ENCODE measurements at regions not wholly inside any gene's neighbourhood (a gene's known extent, or its start where the extent isn't known, plus 50 kb on each side); places are given as distances from the start of the nearest gene placed in this dataset.

- in situ Hi-C loops (cut with HindIII; ENCODE audit: low pct_unique_long_range_greater_than_20kb, low sequenced_read_pairs) (no loop called here), intact Hi-C loops (cut with micrococcal nuclease; ENCODE audit: unreplicated experiment) (no loop called here)
- Histone ChIP-seq H3K9me3 (ENCODE audit: control insufficient read depth, insufficient read depth, low read depth, low read length) (no peaks in the 10 kb centered on the region), H3K27me3 (ENCODE audit: control insufficient read depth, insufficient read depth, low read length) (no peaks in the 10 kb centered on the region), H3K36me3 (ENCODE audit: control insufficient read depth, insufficient read depth, low read length) (no peaks in the 10 kb centered on the region), H3K4me1 (ENCODE audit: control insufficient read depth, insufficient read depth, low read length) (no peaks in the 10 kb centered on the region), H3K4me3 (ENCODE audit: low read depth in 2 of 2, low read length in 2 of 2) (no peak overlapping the region), H3K27ac (ENCODE audit: low read length) (no peak overlapping the region)
- ATAC-seq (no peak), DNase-seq (ENCODE audit: low read depth, low spot score) (no peak)
- BruUV-seq (replicated peaks) = no TSS peak
- TF ChIP-seq POLR2AphosphoS5 (IDR thresholded peaks at IDR 0.05; ENCODE audit: low read depth, low read length) = no peak
- TF ChIP-seq, protein P1, sequence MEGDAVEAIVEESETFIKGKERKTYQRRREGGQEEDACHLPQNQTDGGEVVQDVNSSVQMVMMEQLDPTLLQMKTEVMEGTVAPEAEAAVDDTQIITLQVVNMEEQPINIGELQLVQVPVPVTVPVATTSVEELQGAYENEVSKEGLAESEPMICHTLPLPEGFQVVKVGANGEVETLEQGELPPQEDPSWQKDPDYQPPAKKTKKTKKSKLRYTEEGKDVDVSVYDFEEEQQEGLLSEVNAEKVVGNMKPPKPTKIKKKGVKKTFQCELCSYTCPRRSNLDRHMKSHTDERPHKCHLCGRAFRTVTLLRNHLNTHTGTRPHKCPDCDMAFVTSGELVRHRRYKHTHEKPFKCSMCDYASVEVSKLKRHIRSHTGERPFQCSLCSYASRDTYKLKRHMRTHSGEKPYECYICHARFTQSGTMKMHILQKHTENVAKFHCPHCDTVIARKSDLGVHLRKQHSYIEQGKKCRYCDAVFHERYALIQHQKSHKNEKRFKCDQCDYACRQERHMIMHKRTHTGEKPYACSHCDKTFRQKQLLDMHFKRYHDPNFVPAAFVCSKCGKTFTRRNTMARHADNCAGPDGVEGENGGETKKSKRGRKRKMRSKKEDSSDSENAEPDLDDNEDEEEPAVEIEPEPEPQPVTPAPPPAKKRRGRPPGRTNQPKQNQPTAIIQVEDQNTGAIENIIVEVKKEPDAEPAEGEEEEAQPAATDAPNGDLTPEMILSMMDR (IDR thresholded peaks at IDR 0.05) = no peak
- no peak for TF ChIP-seq TCF7L2 (IDR thresholded peaks at IDR 0.05; ENCODE audit: low read depth, low read length)
- TF ChIP-seq REST (IDR thresholded peaks at IDR 0.05; ENCODE audit: insufficient read depth in 1 of 2, low read depth in 2 of 2, low read length in 1 of 2) = no peak
- no peak for TF ChIP-seq SIN3A (IDR thresholded peaks at IDR 0.05; ENCODE audit: borderline replicate concordance, insufficient read depth, low read depth, low read length)
- CTCF ChIA-PET = no interaction called here
- POLR2A ChIA-PET = no interaction called here
Observed at GRCh38 chr3:72232777-72233176, 447.8 kb upstream of the PROK2 start.

DNA sequence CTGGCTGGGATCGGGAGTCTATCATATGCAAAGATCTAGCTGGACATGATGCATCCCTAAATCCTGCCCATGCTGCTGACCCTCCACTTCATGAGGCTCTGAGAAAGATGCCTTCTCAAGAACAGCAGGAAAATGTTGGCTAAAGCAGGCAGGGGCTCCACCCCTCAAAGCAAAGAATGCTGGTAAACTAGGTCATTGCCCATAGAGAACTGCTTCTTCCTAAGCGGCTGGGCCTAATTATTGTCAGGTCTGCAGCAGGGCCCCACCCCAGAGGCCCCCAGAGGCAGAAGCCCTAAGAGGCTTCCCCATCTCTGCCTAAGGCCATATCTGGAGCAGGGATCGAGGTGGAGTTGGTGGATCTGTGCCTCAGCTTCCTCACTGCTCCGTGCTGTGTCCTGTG lies 447.4 kb upstream of the PROK2 start:
- H3K27ac ChIP-seq (ENCODE audit: low read length) = no peak overlapping the region
- H3K36me3 ChIP-seq (ENCODE audit: control insufficient read depth, insufficient read depth, low read length) = no peaks in the 10 kb centered on the region
- no peak for DNase-seq (ENCODE audit: low read depth, low spot score)
- H3K9me3 ChIP-seq (ENCODE audit: control insufficient read depth, insufficient read depth, low read depth, low read length) = no peaks in the 10 kb centered on the region
- in situ Hi-C loops (cut with HindIII; ENCODE audit: low pct_unique_long_range_greater_than_20kb, low sequenced_read_pairs) (no loop called here), intact Hi-C loops (cut with micrococcal nuclease; ENCODE audit: unreplicated experiment) (no loop called here)
- no peaks in the 10 kb centered on the region for H3K4me1 ChIP-seq (ENCODE audit: control insufficient read depth, insufficient read depth, low read length)
- TF ChIP-seq, protein P1 (IDR thresholded peaks at IDR 0.05) = no peak
- TF ChIP-seq POLR2AphosphoS5 (IDR thresholded peaks at IDR 0.05; ENCODE audit: low read depth, low read length) (no peak), REST (IDR thresholded peaks at IDR 0.05; ENCODE audit: insufficient read depth in 1 of 2, low read depth in 2 of 2, low read length in 1 of 2) (no peak), TCF7L2 (IDR thresholded peaks at IDR 0.05; ENCODE audit: low read depth, low read length) (no peak), SIN3A (IDR thresholded peaks at IDR 0.05; ENCODE audit: borderline replicate concordance, insufficient read depth, low read depth, low read length) (no peak)
- ChIA-PET CTCF (no interaction called here), POLR2A (no interaction called here)
- no peak for ATAC-seq
- no peaks in the 10 kb centered on the region for H3K27me3 ChIP-seq (ENCODE audit: control insufficient read depth, insufficient read depth, low read length)
- no peak overlapping the region for H3K4me3 ChIP-seq (ENCODE audit: low read depth in 2 of 2, low read length in 2 of 2)
- BruUV-seq (replicated peaks) = no TSS peak
